B cell (primary cell): ENCODE measurements at regions not wholly inside any gene's neighbourhood (a gene's known extent, or its start where the extent isn't known, plus 50 kb on each side); places are given as distances from the start of the nearest gene placed in this dataset.

Experiments used
- ATAC-seq: fragments of 200-7000 bp; cut with Tn5 transposase; one replicate; pipeline ENCODE4 v1.10.0; 2021; ENCODE audit warnings: low read depth, mild to moderate bottlenecking, moderate number of reproducible peaks, moderate library complexity
- CTCF ChIA-PET: fragments of 350-600 bp; sonication (Branson Sonifier 250); formaldehyde crosslinking; loops from one replicate; lab custom pipeline; 2021; ENCODE audit warnings: antibody characterized with exemption, inconsistent platforms; lab: Charles Lee
- POLR2A ChIA-PET: fragments of 350-600 bp; sonication (Branson Sonifier 250); formaldehyde crosslinking; loops from one replicate; lab custom pipeline; 2021; ENCODE audit warnings: antibody characterized with exemption; lab: Charles Lee
- DNase-seq: peaks from one replicate; pipeline ENCODE4 v3.0.0; 2013
- H2AFZ ChIP-seq: 2 replicates; pipeline ENCODE4 v1.6.1; 2012; ENCODE audit warnings: mild to moderate bottlenecking, low read depth, low read length; ENCODE audit not compliant: insufficient read depth, poor library complexity, severe bottlenecking
- H3K27ac ChIP-seq, 2 donors: 1 replicate in 1 of 2; 2 replicates in 1 of 2; pipeline ENCODE4 v1.5.1; 2012 to 2013; ENCODE audit warnings: low read length in 2 of 2, mild to moderate bottlenecking in 2 of 2, moderate library complexity in 1 of 2
- H3K27me3 ChIP-seq, 4 experiments: fragments of 200-600 bp in 1 of 4; sonication (generic) in 1 of 4; replicated peaks in 1 of 4; 1 replicate in 2 of 4; 2 replicates in 2 of 4; pipeline versions ENCODE4 v1.6.1 to v1.7.0; 2013 to 2016; ENCODE audit warnings: low read length in 3 of 4, mild to moderate bottlenecking in 2 of 4, mixed read lengths in 1 of 4, moderate library complexity in 1 of 4; ENCODE audit not compliant: insufficient read depth in 4 of 4, control insufficient read depth in 3 of 4; ENCODE audit errors: control extremely low read depth in 1 of 4
- H3K36me3 ChIP-seq, 2 experiments: replicated peaks in 1 of 2; 1 replicate in 1 of 2; 2 replicates in 1 of 2; pipeline versions ENCODE4 v1.6.1 to v1.7.1; 2013; ENCODE audit warnings: low read length in 1 of 2; ENCODE audit not compliant: insufficient read depth in 2 of 2, control insufficient read depth in 1 of 2; ENCODE audit errors: control extremely low read depth in 1 of 2, extremely low read depth in 1 of 2
- H3K4me1 ChIP-seq, 2 donors: fragments of 200-600 bp in 1 of 2; sonication (generic) in 1 of 2; 1 replicate in 1 of 2; 2 replicates in 1 of 2; pipeline versions ENCODE4 v1.5.1 to v1.6.1; 2013 to 2017; ENCODE audit warnings: low read length in 2 of 2; ENCODE audit not compliant: control insufficient read depth in 2 of 2, insufficient read depth in 2 of 2
- H3K4me2 ChIP-seq: replicated peaks from 2 replicates; pipeline ENCODE3; 2012; ENCODE audit warnings: mild to moderate bottlenecking, low read depth, low read length; ENCODE audit not compliant: poor library complexity, severe bottlenecking
- H3K4me3 ChIP-seq, 5 experiments: fragments of 200-600 bp in 1 of 5; sonication (generic) in 1 of 5; 1 replicate in 3 of 5; 2 replicates in 2 of 5; pipeline versions ENCODE4 v1.5.1 to v1.7.0; 2011 to 2016; ENCODE audit warnings: low read length in 4 of 5, mild to moderate bottlenecking in 4 of 5, low read depth in 2 of 5, control low read depth in 1 of 5, moderate library complexity in 1 of 5; ENCODE audit not compliant: insufficient read depth in 1 of 5; ENCODE audit errors: control extremely low read depth in 1 of 5, extremely low read depth in 1 of 5
- H3K79me2 ChIP-seq: fragments of 200-600 bp; sonication (generic); one replicate; pipeline ENCODE4 v1.6.0; 2016; ENCODE audit warnings: low read length; ENCODE audit not compliant: control insufficient read depth, insufficient read depth
- H3K9ac ChIP-seq: fragments of 200-600 bp; sonication (generic); 2 replicates; pipeline ENCODE4 v1.6.1; 2017; ENCODE audit warnings: mild to moderate bottlenecking, low read length, moderate library complexity
- H3K9me3 ChIP-seq, 3 donors: one replicate each; pipeline versions ENCODE4 v1.6.1 to v1.7.1; 2013; ENCODE audit warnings: low read length in 2 of 3; ENCODE audit not compliant: control insufficient read depth in 2 of 3, insufficient read depth in 1 of 3; ENCODE audit errors: control extremely low read depth in 1 of 3
- H4K20me1 ChIP-seq: 2 replicates; pipeline ENCODE4 v1.6.0; 2012; ENCODE audit warnings: mild to moderate bottlenecking, low read length; ENCODE audit not compliant: insufficient read depth, control insufficient read depth, poor library complexity, severe bottlenecking
- H3K27ac Mint-ChIP-seq: one replicate; pipeline ENCODE4 v1.8.0; 2021; ENCODE audit warnings: mixed read lengths
- H3K27me3 Mint-ChIP-seq: one replicate; pipeline ENCODE4 v1.8.0; 2021; ENCODE audit warnings: mixed read lengths
- H3K4me1 Mint-ChIP-seq: one replicate; pipeline ENCODE4 v1.8.0; 2021; ENCODE audit warnings: mixed read lengths
- H3K4me3 Mint-ChIP-seq: one replicate; pipeline ENCODE4 v1.8.0; 2021; ENCODE audit warnings: mixed read lengths
- H3K9me3 Mint-ChIP-seq: one replicate; pipeline ENCODE4 v1.8.0; 2022; ENCODE audit warnings: mixed read lengths; ENCODE audit not compliant: insufficient read depth
- CTCF ChIP-seq: fragments of 200-600 bp; IDR thresholded peaks from one replicate; pipeline ENCODE4 v1.8.0; 2022; ENCODE audit warnings: antibody characterized with exemption, mild to moderate bottlenecking
- EZH2 ChIP-seq: IDR thresholded peaks from 2 replicates; pipeline ENCODE4 v1.6.1; 2012; ENCODE audit warnings: borderline replicate concordance, low read depth, mild to moderate bottlenecking, moderate library complexity, low read length; ENCODE audit not compliant: insufficient read depth, poor library complexity, severe bottlenecking
- WGBS: methylation state at CpG from one replicate; pipeline ENCODE4 v1.1.5; 2013; ENCODE audit warnings: missing lambda C conversion rate; ENCODE audit not compliant: insufficient coverage; 5-methylcytosine and 5-hydroxymethylcytosine counted together
- intact Hi-C: fragments of 100-400 bp; cut with micrococcal nuclease; formaldehyde crosslinking; loops from one replicate; pipeline ENCODE4 v1.10.0; 2022

- Histone ChIP-seq H3K4me3 (no peak overlapping the region), H3K4me2 (no peak overlapping the region), H3K79me2 (no peaks in the 10 kb centered on the region), H4K20me1 (no peaks in the 10 kb centered on the region), H3K36me3 (no peaks in the 10 kb centered on the region), H3K4me1 (no peaks in the 10 kb centered on the region), H3K27ac (no peak overlapping the region), H3K9ac (no peak overlapping the region), H3K9me3 (no peaks in the 10 kb centered on the region), H2AFZ (no peak overlapping the region), H3K27me3 (no peaks in the 10 kb centered on the region)
- ChIA-PET POLR2A (no interaction called here), CTCF (no interaction called here)
- H3K4me1 Mint-ChIP-seq = no peaks in the 10 kb centered on the region
- ATAC-seq = no peak
- no peak overlapping the region for H3K4me3 Mint-ChIP-seq
- TF ChIP-seq CTCF (no peak), EZH2 (no peak)
- no peak overlapping the region for H3K27ac Mint-ChIP-seq
- no peaks in the 10 kb centered on the region for H3K9me3 Mint-ChIP-seq
- WGBS = no CpG with 5 or more reads among the region's 2 CpGs
- no peaks in the 10 kb centered on the region for H3K27me3 Mint-ChIP-seq
- intact Hi-C loops = no loop called here
- DNase-seq = no peak
These were observed 426.6 kb upstream of the PLXNA2 start for GRCh38 chr1:208670778-208671177.

- DNase-seq (no peak), ATAC-seq (no peak)
- H3K4me3 ChIP-seq = no peak overlapping the region
- Mint-ChIP-seq H3K27ac (no peak overlapping the region), H3K4me1 (no peaks in the 10 kb centered on the region), H3K4me3 (no peak overlapping the region), H3K9me3 (no peaks in the 10 kb centered on the region), H3K27me3 (peaks cover 8% of the 10 kb centered on the region)
- no peak overlapping the region for H2AFZ ChIP-seq
- TF ChIP-seq CTCF (no peak), EZH2 (no peak)
- POLR2A ChIA-PET = no interaction called here
- CTCF ChIA-PET = no interaction called here
- H4K20me1 ChIP-seq = no peaks in the 10 kb centered on the region
- no peak overlapping the region for H3K4me2 ChIP-seq
- no peak overlapping the region for H3K9ac ChIP-seq
- no peaks in the 10 kb centered on the region for H3K36me3 ChIP-seq
- intact Hi-C loops = no loop called here
- H3K79me2 ChIP-seq = no peaks in the 10 kb centered on the region
- H3K27me3 ChIP-seq = no peaks in the 10 kb centered on the region
- H3K9me3 ChIP-seq = no peaks in the 10 kb centered on the region
- no peaks in the 10 kb centered on the region for H3K4me1 ChIP-seq
- WGBS = 72% methylated on average over 2 of the region's 4 CpGs
- no peak overlapping the region for H3K27ac ChIP-seq
These were observed 437.9 kb upstream of the PLXNA2 start for GRCh38 chr1:208681878-208682663.
